GM12878 (cell line): ENCODE measurements at regions not wholly inside any gene's neighbourhood (a gene's known extent, or its start where the extent isn't known, plus 50 kb on each side); places are given as distances from the start of the nearest gene placed in this dataset.

Experiments used
- ATAC-seq: fragments of 200-7000 bp; cut with Tn5 transposase; 3 replicates; pipeline ENCODE4 v1.9.1; 2020; ENCODE audit warnings: mild to moderate bottlenecking, moderate library complexity
- BruUV-seq: library from RNA; stranded (reverse); fragments of 400-500 nt; replicated peaks from 2 replicates; lab custom pipeline; 2021; lab: Mats Ljungman, UMichigan
- CTCF ChIA-PET: fragments of 300-600 bp; sonication (Branson Sonifier 250); formaldehyde crosslinking; extraction: SDS; loops from one replicate; lab custom pipeline; 2021; ENCODE audit warnings: inconsistent platforms; lab: Yijun Ruan, JAX
- POLR2A ChIA-PET: fragments of 350-600 bp; formaldehyde crosslinking; extraction: SDS; loops from one replicate; lab custom pipeline; 2021; ENCODE audit warnings: inconsistent platforms; lab: Charles Lee
- RAD21 ChIA-PET: fragments of 300-600 bp; sonication (Branson Sonifier 250); formaldehyde crosslinking; loops from one replicate; lab custom pipeline; 2023; ENCODE audit warnings: antibody characterized with exemption; ENCODE audit not compliant: unreplicated experiment; lab: Charles Lee
- SMC1A ChIA-PET: fragments of 300-600 bp; sonication (Branson Sonifier 250); formaldehyde crosslinking; loops from one replicate; lab custom pipeline; 2023; ENCODE audit not compliant: unreplicated experiment, uncharacterized antibody; lab: Charles Lee
- DNase-seq: peaks from one replicate; pipeline ENCODE4 v3.0.0-alpha.2; 2011; ENCODE audit warnings: low read depth, low spot score
- FAIRE-seq: peaks from 3 replicates; lab custom pipeline; 2011; peaks lifted over from hg19 to GRCh38; lab: Jason Lieb, UNC
- H2AFZ ChIP-seq: 2 replicates; pipeline ENCODE4 v1.6.0; 2011; ENCODE audit warnings: low read depth, low read length, control low read depth; ENCODE audit not compliant: control insufficient read depth
- H3K27ac ChIP-seq: 2 replicates; pipeline ENCODE4 v1.5.1; 2011; ENCODE audit warnings: control low read depth; ENCODE audit not compliant: control insufficient read depth, insufficient read depth
- H3K27me3 ChIP-seq, 2 experiments: replicated peaks in 1 of 2; 2 replicates each; pipeline versions ENCODE4 v1.6.0 to v1.6.1; 2011; ENCODE audit warnings: low read length in 1 of 2; ENCODE audit not compliant: control insufficient read depth in 2 of 2, insufficient read depth in 2 of 2
- H3K36me3 ChIP-seq, 2 experiments: 2 replicates each; pipeline ENCODE4 v1.5.1; 2011; ENCODE audit warnings: low read length in 1 of 2; ENCODE audit not compliant: control insufficient read depth in 2 of 2, insufficient read depth in 2 of 2
- H3K4me1 ChIP-seq: 2 replicates; pipeline ENCODE4 v1.6.1; 2011; ENCODE audit warnings: mild to moderate bottlenecking, low read length, moderate library complexity, mixed read lengths; ENCODE audit not compliant: control insufficient read depth, insufficient read depth
- H3K4me2 ChIP-seq: 2 replicates; pipeline ENCODE4 v1.6.0; 2011; ENCODE audit warnings: control low read depth; ENCODE audit not compliant: control insufficient read depth, insufficient read depth
- H3K4me3 ChIP-seq: fragments of 200-600 bp; sonication (generic); 2 replicates; pipeline ENCODE4 v1.5.1; 2016
- H3K79me2 ChIP-seq: 2 replicates; pipeline ENCODE4 v1.6.0; 2011; ENCODE audit warnings: low read length; ENCODE audit not compliant: control insufficient read depth, insufficient read depth
- H3K9ac ChIP-seq: 2 replicates; pipeline ENCODE4 v1.8.0; 2011; ENCODE audit warnings: low read length, control low read depth, mixed read lengths; ENCODE audit not compliant: control insufficient read depth, insufficient read depth
- H3K9me3 ChIP-seq: replicated peaks from 3 replicates; pipeline ENCODE4 v1.5.1; 2011; ENCODE audit warnings: mild to moderate bottlenecking, low read length; ENCODE audit not compliant: control insufficient read depth, insufficient read depth
- H4K20me1 ChIP-seq: 2 replicates; pipeline ENCODE4 v1.6.0; 2011; ENCODE audit not compliant: control insufficient read depth, insufficient read depth
- ASH2L ChIP-seq: fragments of 300-600, 200-600 bp; sonication (generic); IDR thresholded peaks from 2 replicates; pipeline ENCODE4 v1.6.1; 2017; ENCODE audit warnings: low read depth, mild to moderate bottlenecking, borderline replicate concordance
- E2F4 ChIP-seq: IDR thresholded peaks from 2 replicates; pipeline ENCODE4 v1.6.1; 2012; ENCODE audit warnings: low read depth, low read length, improper control_type of control experiment
- MTA2 ChIP-seq: fragments of 450-650 bp; IDR thresholded peaks from 2 replicates; pipeline ENCODE4 v1.6.1; 2016; ENCODE audit warnings: low read depth, mild to moderate bottlenecking, moderate library complexity
- MXI1 ChIP-seq: fragments of 150-350 bp; IDR thresholded peaks from 2 replicates; pipeline ENCODE4 v1.6.1; 2011; ENCODE audit warnings: low read depth, mild to moderate bottlenecking, inconsistent platforms, low read length, improper control_type of control experiment
- NFXL1 ChIP-seq: fragments of 450-650 bp; IDR thresholded peaks from 2 replicates; pipeline ENCODE4 v1.6.1; 2017; ENCODE audit warnings: antibody characterized with exemption, mild to moderate bottlenecking, borderline replicate concordance
- RFX5 ChIP-seq: IDR thresholded peaks from 2 replicates; pipeline ENCODE4 v1.6.1; 2011; ENCODE audit warnings: low read depth, low read length, improper control_type of control experiment
- TBL1XR1 ChIP-seq: IDR thresholded peaks from 2 replicates; pipeline ENCODE4 v1.6.1; 2012; ENCODE audit warnings: low read depth, low read length, improper control_type of control experiment
- USF1 ChIP-seq: IDR thresholded peaks from 2 replicates; pipeline ENCODE4 v1.6.1; 2011; ENCODE audit warnings: borderline replicate concordance, low read depth, mild to moderate bottlenecking, moderate library complexity, mixed read lengths, low read length; ENCODE audit not compliant: insufficient read depth; ENCODE audit errors: extremely low read length
- YY1 ChIP-seq: IDR thresholded peaks from 2 replicates; pipeline ENCODE4 v1.6.1; 2011; ENCODE audit warnings: low read depth, mild to moderate bottlenecking, low read length
- ZNF217 ChIP-seq: fragments of 450-650 bp; IDR thresholded peaks from 2 replicates; pipeline ENCODE4 v1.6.1; 2017; ENCODE audit warnings: antibody characterized with exemption, mild to moderate bottlenecking
- ZZZ3 ChIP-seq: IDR thresholded peaks from 2 replicates; pipeline ENCODE4 v1.6.1; 2011; ENCODE audit warnings: low read depth; ENCODE audit not compliant: control insufficient read depth, insufficient read length
- WGBS: methylation state at CpG from one replicate; pipeline ENCODE4 v1.1.6; 2016; ENCODE audit warnings: low lambda C conversion rate; ENCODE audit not compliant: insufficient replicate concordance, insufficient coverage; ENCODE audit errors: missing lambda C conversion rate; 5-methylcytosine and 5-hydroxymethylcytosine counted together
- in situ Hi-C: fragments of 300-500 bp; cut with MboI; formaldehyde crosslinking; loops from 9 replicates; pipeline ENCODE4 v1.14.3; 2018; ENCODE audit warnings: mixed read lengths
- intact Hi-C: fragments of 100-400 bp; cut with micrococcal nuclease; formaldehyde crosslinking; loops from one replicate; pipeline ENCODE4 v1.14.2; 2022; ENCODE audit not compliant: unreplicated experiment
- TF ChIP-seq, protein P1 (sequence below): IDR thresholded peaks from 2 replicates; pipeline ENCODE4 v1.6.1; 2011; ENCODE audit warnings: low read depth, mild to moderate bottlenecking, low read length, moderate library complexity, borderline replicate concordance; ENCODE audit errors: extremely low read depth

DNA sequence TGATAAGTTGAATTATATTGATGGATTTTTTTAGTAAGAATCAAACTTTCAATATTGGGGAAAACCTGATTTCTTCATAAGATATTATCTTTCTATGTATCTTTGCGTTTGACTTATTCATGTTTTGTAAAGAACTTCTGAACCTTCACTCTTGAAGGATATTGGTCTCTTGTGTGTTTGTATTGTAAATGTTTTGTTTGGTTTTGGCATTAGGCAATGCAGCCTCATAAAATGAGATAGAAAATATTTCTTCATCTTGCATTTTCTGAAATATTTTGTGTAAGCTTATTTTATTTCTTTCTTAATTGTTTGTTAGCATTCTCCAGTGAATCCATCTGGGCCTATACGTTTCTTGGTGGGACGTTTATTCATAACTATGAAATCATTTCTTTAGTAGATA lies 271.9 kb downstream of the RAB38 start:
- no peak for ATAC-seq
- H3K4me1 ChIP-seq: no peaks in the 10 kb centered on the region
- no peaks in the 10 kb centered on the region for H3K79me2 ChIP-seq
- no peaks in the 10 kb centered on the region for H3K27me3 ChIP-seq
- no peaks in the 10 kb centered on the region for H3K9me3 ChIP-seq
- H3K4me2 ChIP-seq: no peak overlapping the region
- RAD21 ChIA-PET: no interaction called here
- 17% methylated on average over 3 of the region's 3 CpGs for WGBS
- CTCF ChIA-PET: no interaction called here
- TF ChIP-seq USF1: no peak
- no peak for TF ChIP-seq MTA2
- no peak for TF ChIP-seq ZNF217
- no peak for TF ChIP-seq TBL1XR1
- TF ChIP-seq YY1: no peak
- TF ChIP-seq ASH2L: no peak
- TF ChIP-seq E2F4: no peak
- no peak for TF ChIP-seq ZZZ3
- TF ChIP-seq NFXL1: no peak
- TF ChIP-seq MXI1: no peak
- TF ChIP-seq RFX5: no peak
- TF ChIP-seq, protein P1, sequence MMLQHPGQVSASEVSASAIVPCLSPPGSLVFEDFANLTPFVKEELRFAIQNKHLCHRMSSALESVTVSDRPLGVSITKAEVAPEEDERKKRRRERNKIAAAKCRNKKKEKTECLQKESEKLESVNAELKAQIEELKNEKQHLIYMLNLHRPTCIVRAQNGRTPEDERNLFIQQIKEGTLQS: no peak
- H3K27ac ChIP-seq: no peak overlapping the region
- H2AFZ ChIP-seq: no peak overlapping the region
- H3K4me3 ChIP-seq: no peak overlapping the region
- SMC1A ChIA-PET: interaction anchor here (0.7 kb wide), 1 partner anchor 11 kb away, joined by 3 read pairs; no protein-coding TSS in a partner anchor
- intact Hi-C loops (no loop called here), in situ Hi-C loops (no loop called here)
- no TSS peak for BruUV-seq
- no peak for DNase-seq
- POLR2A ChIA-PET: no interaction called here
- no peak for FAIRE-seq
- no peak overlapping the region for H3K9ac ChIP-seq
- no peaks in the 10 kb centered on the region for H3K36me3 ChIP-seq
- H4K20me1 ChIP-seq: no peaks in the 10 kb centered on the region
